ENCODE measurements at regions not wholly inside any gene's neighbourhood (a gene's known extent, or its start where the extent isn't known, plus 50 kb on each side); places are given as distances from the start of the nearest gene placed in this dataset.

DNA sequence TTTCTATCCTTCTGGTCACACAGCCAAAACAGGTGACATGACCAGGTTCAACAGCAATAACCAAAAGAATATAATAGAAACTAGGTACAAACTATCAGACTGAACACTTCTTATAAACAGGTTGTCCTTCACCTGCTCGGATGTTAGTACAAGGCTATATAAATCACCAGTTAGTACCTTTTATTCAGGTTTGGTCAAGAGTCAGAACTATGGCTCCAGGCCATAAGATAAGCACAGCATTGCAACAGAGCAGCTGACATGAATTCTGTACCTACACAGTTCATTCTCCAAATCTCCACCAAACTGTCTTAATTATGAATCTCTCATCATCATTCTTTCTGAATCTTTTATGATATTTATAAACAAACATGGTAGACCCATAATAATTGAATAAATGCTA lies 123.9 kb downstream of the DIO2 start:
- H3K9me3 ChIP-seq (ENCODE audit: low read length): no peaks in the 10 kb centered on the region

DNA sequence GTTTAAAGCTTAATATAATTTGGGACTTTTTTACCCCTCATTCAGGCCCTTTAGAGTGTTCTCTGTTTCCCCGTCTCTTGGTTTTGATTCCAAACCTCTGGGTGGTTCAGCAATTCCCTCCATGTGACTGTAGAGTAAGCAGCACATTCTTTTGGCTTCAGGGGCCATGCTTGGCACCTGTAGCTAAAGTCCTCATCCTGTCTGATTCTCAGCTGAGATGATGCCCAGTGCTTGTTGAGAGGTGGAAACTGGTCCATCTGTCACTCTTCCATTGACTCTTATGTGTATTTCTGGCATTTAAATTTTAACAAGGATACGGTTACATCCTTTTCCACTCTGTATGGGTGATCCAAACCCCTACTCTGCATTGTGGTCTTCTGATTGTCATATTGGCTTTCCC lies 127.1 kb downstream of the DIO2 start:
- H3K9ac ChIP-seq (ENCODE audit: low read length): no peak overlapping the region
- H2AFZ ChIP-seq (ENCODE audit: low read length): no peak overlapping the region
- H3K27me3 ChIP-seq (ENCODE audit: insufficient read depth, low read length): no peaks in the 10 kb centered on the region
- H3K4me1 ChIP-seq (ENCODE audit: insufficient read depth, low read length, severe bottlenecking): no peaks in the 10 kb centered on the region
- no peak overlapping the region for H3K4me2 ChIP-seq (ENCODE audit: low read length)
- no peaks in the 10 kb centered on the region for H4K20me1 ChIP-seq (ENCODE audit: insufficient read depth, low read length)
- H3K79me2 ChIP-seq (ENCODE audit: insufficient read depth, low read length): no peaks in the 10 kb centered on the region
- H3K9me2 ChIP-seq (ENCODE audit: low read depth, low read length): no peaks in the 10 kb centered on the region
- no peaks in the 10 kb centered on the region for H3K9me3 ChIP-seq (ENCODE audit: low read length)
- H3K4me3 ChIP-seq (ENCODE audit: low read depth, low read length, poor library complexity, severe bottlenecking): no peak overlapping the region
- H3F3A ChIP-seq (ENCODE audit: insufficient read depth, low read length): no peaks in the 10 kb centered on the region
- H3K27ac ChIP-seq (ENCODE audit: low read depth, low read length, poor library complexity, severe bottlenecking): no peak overlapping the region
- TF ChIP-seq EZH2 (IDR thresholded peaks at IDR 0.05; ENCODE audit: borderline replicate concordance, low read length) (no peak), CTCF (IDR thresholded peaks at IDR 0.05; ENCODE audit: low read length) (no peak)
- no peaks in the 10 kb centered on the region for H3K36me3 ChIP-seq (ENCODE audit: insufficient read depth, low read length)

More for the DNA sequence above, 123.9 kb downstream of the DIO2 start:
- Histone ChIP-seq H4K20me1 (ENCODE audit: insufficient read depth, low read length) (no peaks in the 10 kb centered on the region), H2AFZ (ENCODE audit: low read length) (no peak overlapping the region), H3K36me3 (ENCODE audit: insufficient read depth, low read length) (no peaks in the 10 kb centered on the region), H3K9ac (ENCODE audit: low read length) (no peak overlapping the region), H3K4me1 (ENCODE audit: insufficient read depth, low read length, severe bottlenecking) (no peaks in the 10 kb centered on the region), H3K4me3 (ENCODE audit: low read depth, low read length, poor library complexity, severe bottlenecking) (no peak overlapping the region), H3K9me2 (ENCODE audit: low read depth, low read length) (no peaks in the 10 kb centered on the region), H3K27ac (ENCODE audit: low read depth, low read length, poor library complexity, severe bottlenecking) (no peak overlapping the region), H3F3A (ENCODE audit: insufficient read depth, low read length) (no peaks in the 10 kb centered on the region), H3K79me2 (ENCODE audit: insufficient read depth, low read length) (no peaks in the 10 kb centered on the region), H3K4me2 (ENCODE audit: low read length) (no peak overlapping the region), H3K27me3 (ENCODE audit: insufficient read depth, low read length) (no peaks in the 10 kb centered on the region)
- TF ChIP-seq EZH2 (IDR thresholded peaks at IDR 0.05; ENCODE audit: borderline replicate concordance, low read length) (no peak), CTCF (IDR thresholded peaks at IDR 0.05; ENCODE audit: low read length) (no peak)

DNA sequence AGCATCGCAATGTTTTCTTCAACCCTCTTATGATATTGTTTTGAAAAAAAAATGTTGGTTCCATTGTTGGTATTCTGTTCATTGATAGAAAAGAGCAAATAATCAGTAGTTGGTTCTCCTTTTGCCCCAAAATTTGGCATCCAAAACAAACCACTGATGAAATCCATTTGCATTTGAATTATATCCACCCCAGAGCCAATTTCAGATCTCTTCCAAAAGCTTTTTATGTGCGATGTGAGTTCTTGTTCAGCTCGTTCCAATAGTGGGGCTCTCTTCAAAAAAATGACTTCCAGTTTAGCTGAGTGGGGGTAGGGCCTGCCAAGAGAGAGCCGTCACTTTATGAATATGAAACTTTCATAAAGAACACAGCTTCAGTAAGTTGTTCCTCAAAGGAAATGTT lies 130.7 kb downstream of the DIO2 start:
- no peaks in the 10 kb centered on the region for H3K9me3 ChIP-seq (ENCODE audit: low read length)
- no peaks in the 10 kb centered on the region for H4K20me1 ChIP-seq (ENCODE audit: insufficient read depth, low read length)
- H3K9me2 ChIP-seq (ENCODE audit: low read depth, low read length): no peaks in the 10 kb centered on the region
- no peaks in the 10 kb centered on the region for H3K4me1 ChIP-seq (ENCODE audit: insufficient read depth, low read length, severe bottlenecking)
- no peak overlapping the region for H3K27ac ChIP-seq (ENCODE audit: low read depth, low read length, poor library complexity, severe bottlenecking)
- no peak for TF ChIP-seq EZH2 (IDR thresholded peaks at IDR 0.05; ENCODE audit: borderline replicate concordance, low read length)
- no peak for TF ChIP-seq CTCF (IDR thresholded peaks at IDR 0.05; ENCODE audit: low read length)
- H2AFZ ChIP-seq (ENCODE audit: low read length): no peak overlapping the region
- no peaks in the 10 kb centered on the region for H3K79me2 ChIP-seq (ENCODE audit: insufficient read depth, low read length)
- no peaks in the 10 kb centered on the region for H3K27me3 ChIP-seq (ENCODE audit: insufficient read depth, low read length)
- no peaks in the 10 kb centered on the region for H3K36me3 ChIP-seq (ENCODE audit: insufficient read depth, low read length)
- H3K4me2 ChIP-seq (ENCODE audit: low read length): no peak overlapping the region
- H3K9ac ChIP-seq (ENCODE audit: low read length): no peak overlapping the region
- H3K4me3 ChIP-seq (ENCODE audit: low read depth, low read length, poor library complexity, severe bottlenecking): no peak overlapping the region
- no peaks in the 10 kb centered on the region for H3F3A ChIP-seq (ENCODE audit: insufficient read depth, low read length)
